Testis (tissue), 2 donors: ENCODE measurements at regions not wholly inside any gene's neighbourhood (a gene's known extent, or its start where the extent isn't known, plus 50 kb on each side); places are given as distances from the start of the nearest gene placed in this dataset.

Source experiments
- POLR2A ChIP-seq: fragments of 450-650 bp; IDR thresholded peaks from one replicate; pipeline ENCODE4 v1.6.1; 2017; ENCODE audit warnings: antibody characterized with exemption, mild to moderate bottlenecking, moderate library complexity
- TF ChIP-seq, protein P1 (sequence below), 3 experiments: fragments of 450-650 bp in 2 of 3; fragments of 200-600 bp in 1 of 3; sonication (generic) in 1 of 3; IDR thresholded peaks; one replicate each; pipeline ENCODE4 v1.5.1; 2016 to 2019; ENCODE audit warnings: antibody characterized with exemption in 3 of 3, mild to moderate bottlenecking in 2 of 3, moderate library complexity in 1 of 3

DNA sequence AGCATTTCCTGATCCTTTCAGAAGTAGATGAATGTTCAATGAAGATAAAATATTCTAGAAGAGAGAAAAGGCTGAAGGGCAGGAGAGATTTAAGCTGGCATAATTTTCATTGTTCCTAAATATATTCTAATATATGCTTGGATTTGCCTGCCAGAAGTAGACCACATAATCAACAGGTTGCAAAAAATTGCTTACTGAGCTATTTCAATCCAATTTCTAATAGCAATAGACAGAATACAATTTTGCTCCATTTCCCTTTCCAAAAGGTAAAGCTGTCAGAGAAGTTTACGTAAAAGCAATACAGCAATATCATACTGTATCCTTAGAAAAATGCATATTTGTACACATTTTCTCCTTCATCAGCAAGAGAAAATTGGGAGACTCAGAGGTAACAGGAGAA lies 237.3 kb downstream of the PMP22 start:
- TF ChIP-seq, protein P1, sequence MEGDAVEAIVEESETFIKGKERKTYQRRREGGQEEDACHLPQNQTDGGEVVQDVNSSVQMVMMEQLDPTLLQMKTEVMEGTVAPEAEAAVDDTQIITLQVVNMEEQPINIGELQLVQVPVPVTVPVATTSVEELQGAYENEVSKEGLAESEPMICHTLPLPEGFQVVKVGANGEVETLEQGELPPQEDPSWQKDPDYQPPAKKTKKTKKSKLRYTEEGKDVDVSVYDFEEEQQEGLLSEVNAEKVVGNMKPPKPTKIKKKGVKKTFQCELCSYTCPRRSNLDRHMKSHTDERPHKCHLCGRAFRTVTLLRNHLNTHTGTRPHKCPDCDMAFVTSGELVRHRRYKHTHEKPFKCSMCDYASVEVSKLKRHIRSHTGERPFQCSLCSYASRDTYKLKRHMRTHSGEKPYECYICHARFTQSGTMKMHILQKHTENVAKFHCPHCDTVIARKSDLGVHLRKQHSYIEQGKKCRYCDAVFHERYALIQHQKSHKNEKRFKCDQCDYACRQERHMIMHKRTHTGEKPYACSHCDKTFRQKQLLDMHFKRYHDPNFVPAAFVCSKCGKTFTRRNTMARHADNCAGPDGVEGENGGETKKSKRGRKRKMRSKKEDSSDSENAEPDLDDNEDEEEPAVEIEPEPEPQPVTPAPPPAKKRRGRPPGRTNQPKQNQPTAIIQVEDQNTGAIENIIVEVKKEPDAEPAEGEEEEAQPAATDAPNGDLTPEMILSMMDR (IDR thresholded peaks at IDR 0.05) = no peak
- TF ChIP-seq POLR2A = no peak
